HG03103 (cell line): ENCODE measurements at regions not wholly inside any gene's neighbourhood (a gene's known extent, or its start where the extent isn't known, plus 50 kb on each side); places are given as distances from the start of the nearest gene placed in this dataset.

ENCODE experiments used
- ATAC-seq: cut with Tn5 transposase; IDR thresholded peaks from one replicate; pipeline ENCODE4 v1.9.1; 2021; ENCODE audit warnings: low read depth; ENCODE audit not compliant: unreplicated experiment

GRCh38 chr2:14684516-14684915 is 52.0 kb downstream of the LRATD1 start:
- no peak for ATAC-seq

DNA sequence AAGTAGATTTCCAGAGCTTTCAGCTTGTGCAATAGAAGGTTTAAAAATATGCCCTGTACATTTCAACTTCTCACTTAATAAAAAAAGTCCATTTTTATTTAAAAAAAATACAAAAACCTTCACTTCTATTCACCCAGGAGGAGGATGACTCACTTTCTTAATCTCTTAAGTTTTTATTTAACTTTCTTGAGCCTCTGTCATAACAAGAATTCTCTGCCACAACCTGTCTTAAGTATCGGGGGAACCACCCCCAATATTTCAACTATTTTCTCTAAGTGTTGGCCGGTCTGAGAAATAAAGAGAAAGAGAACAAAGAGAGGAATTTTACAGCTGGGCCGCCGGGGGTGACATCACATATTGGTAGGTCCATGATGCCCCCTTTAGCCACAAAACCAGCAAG is 58.4 kb downstream of the LRATD1 start:
- no peak for ATAC-seq

DNA sequence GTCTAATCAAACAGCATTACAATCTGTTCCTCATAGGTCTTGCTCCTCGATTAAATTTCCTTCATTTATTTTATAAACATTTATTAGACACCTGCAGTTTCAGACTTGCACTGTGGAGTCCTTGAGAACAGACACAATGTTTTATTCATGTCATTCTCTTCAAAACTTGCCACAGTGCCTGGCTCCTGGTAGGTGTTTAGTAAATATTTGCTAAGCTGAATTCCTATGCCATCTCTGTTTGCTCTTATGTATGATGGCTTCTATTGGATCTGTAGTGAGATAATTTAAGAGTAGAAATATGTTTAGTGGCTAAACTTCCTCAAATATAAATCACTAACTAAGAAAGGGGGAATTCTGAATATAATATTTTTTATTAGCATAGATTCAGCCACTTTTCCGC is 61.4 kb downstream of the LRATD1 start:
- ATAC-seq, result no peak

DNA sequence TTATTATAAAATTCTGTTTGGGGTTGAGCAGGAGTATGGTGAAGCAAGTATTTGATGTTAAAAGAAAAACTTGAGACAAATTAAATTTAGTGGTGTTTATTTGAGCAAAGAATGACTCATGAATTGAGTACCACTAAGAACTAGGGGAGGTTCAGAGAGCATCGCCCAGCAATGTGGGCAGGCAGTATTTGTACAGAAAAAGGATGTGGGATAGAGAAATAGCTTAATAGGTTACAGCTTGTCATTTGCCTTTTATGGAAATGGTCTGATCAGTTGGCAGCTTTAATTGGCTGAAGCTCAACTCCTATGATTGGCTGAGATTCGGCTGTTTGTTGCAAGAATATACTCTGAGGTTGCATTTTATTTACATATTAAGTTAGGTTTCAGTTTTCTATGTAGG is 68.2 kb downstream of the LRATD1 start:
- no peak for ATAC-seq

- no peak for ATAC-seq
Measured at GRCh38 chr2:14702258-14702657, 69.7 kb downstream of the LRATD1 start.

DNA sequence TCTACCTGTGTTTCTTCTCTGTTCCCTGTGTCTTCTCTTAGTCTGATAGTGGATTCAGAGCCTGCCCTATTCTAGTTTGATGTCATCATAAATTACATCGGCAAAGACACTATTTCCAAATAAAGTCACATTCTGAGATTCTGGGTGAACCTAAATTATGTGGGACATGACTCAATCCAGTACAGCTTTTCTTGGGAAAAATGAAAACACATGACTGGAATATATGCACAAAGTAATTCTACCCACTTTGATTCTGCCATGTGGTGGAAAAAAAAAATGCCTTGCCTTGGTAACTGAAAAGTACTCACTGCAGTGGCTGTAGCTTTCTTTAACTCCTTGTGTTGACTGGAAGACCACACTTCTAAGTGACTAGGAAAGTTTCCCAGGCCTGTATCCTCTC is 73.7 kb downstream of the LRATD1 start:
- ATAC-seq, result no peak

DNA sequence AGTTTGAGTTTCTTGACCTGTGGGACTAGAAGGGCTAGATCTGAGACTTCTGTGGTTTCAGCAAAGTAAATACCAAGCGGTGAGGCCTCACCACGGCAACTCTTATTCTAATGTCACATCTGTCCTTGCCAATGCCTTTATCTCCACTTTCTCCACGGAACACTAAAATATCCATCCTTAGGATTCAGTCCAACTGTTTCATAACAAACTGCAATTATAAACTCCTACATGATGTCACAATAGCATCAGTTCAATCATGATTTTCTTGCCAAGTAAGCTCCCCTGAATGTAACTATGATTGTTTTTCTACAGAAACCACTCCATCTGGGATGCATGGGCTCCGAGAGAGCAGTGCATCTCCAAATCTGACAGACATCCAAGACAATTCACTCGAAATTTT is 79.6 kb downstream of the LRATD1 start:
- ATAC-seq, result no peak

GRCh38 chr2:14713248-14713647 is 80.7 kb downstream of the LRATD1 start:
- ATAC-seq, result no peak

- no peak for ATAC-seq
Measured at GRCh38 chr2:14715600-14715999, 83.1 kb downstream of the LRATD1 start.

DNA sequence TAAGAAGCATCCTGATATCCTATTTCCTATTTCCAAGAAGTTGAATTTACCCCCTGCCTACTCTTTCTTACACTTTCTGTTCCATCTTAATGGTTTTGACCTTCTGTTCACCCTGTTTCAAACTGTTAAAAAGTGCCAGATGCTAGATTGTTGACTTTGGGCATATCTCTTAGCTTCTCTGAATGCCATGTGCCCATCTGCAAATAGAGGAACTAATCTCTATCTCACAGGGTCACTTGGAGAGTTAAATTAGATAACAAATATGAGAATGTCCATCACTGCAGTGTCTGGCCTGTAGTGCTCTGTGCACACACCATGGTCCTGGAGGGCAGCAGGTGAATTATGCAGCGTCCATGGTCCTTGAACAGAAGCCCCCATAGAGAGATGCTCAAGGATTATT is 83.8 kb downstream of the LRATD1 start:
- no peak for ATAC-seq

DNA sequence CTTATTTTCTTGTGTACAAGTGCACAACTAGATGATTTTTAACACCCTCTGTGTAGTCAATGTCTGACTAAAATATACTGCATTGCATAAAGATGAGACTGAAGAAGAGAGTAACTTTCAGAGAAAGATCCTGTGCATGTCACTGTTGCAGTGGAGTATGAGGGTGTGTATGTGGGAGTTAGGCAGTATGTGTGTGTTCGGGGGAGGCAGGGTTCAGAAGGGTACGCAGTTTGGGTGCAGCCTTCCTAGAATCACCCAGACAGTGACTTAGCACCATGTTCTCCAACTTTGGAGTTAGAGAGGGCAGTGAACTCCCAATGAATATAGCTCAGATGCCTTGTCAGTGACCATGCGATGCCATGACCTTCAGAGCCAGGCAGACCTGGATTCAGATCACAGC is 84.6 kb downstream of the LRATD1 start:
- no peak for ATAC-seq

DNA sequence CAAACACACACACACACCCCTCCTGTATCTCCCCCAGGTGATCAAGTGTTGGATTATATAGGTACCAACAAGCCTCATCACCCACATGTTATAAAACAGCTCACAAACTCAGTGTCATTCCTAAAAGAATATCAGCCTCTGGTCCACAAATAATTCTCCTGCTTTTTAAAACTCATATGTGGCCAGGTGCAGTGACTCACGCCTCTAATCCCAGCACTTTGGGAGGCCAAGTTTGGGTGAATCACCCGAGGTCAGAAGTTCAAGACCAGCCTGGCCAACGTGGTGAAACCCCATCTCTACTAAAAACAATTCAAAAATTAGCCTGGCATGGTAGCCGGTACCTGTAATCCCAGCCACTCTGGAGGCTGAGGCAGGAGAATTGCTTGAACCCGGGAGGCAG is 87.8 kb downstream of the LRATD1 start:
- ATAC-seq, result no peak

- ATAC-seq, result no peak
Measured at GRCh38 chr2:14720739-14721138, 88.2 kb downstream of the LRATD1 start.

GRCh38 chr2:14722904-14723570 is 90.5 kb downstream of the LRATD1 start:
- ATAC-seq, result no peak

- no peak for ATAC-seq
Measured at GRCh38 chr2:14723684-14724083, 91.2 kb downstream of the LRATD1 start.

DNA sequence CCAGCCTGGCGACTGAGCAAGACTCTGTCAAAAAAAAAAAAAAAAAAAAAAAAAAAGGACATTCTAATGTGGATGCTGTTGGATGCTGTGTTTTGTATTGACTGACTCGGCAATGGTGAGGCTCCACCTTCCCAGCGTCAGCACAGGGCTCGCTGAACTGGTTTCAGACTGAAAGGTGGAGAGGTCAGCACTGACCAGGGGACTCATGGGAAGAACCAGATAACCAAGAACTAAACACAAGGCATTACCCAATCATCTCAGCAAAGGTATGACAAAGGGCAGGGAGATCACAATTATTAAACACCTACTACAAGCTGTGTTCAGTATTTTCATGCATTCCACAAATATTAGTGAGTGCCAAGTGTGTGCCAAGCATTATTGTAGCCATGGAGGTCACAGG is 103.2 kb downstream of the LRATD1 start:
- ATAC-seq, result no peak

DNA sequence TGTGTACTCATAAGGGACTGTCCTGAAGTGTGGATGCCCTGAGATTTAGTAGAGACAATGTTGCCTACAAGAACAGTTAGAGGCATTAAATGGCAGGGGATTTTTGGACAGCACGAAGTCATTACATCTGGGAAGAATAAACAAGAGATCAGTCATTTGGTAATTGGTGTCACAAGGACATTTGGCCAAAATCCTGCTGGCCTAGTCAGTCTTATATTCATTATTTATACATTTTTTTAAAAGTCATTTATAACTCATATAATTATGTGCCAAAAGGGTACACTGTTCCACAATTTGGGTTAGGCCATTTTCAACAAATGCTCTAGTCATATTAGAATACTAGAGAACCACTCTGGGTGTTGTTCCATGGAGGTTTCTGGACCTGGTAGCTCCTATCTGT is 104.7 kb downstream of the LRATD1 start:
- no peak for ATAC-seq

- no peak for ATAC-seq
Measured at GRCh38 chr2:14743861-14744260, 111.3 kb downstream of the LRATD1 start.

DNA sequence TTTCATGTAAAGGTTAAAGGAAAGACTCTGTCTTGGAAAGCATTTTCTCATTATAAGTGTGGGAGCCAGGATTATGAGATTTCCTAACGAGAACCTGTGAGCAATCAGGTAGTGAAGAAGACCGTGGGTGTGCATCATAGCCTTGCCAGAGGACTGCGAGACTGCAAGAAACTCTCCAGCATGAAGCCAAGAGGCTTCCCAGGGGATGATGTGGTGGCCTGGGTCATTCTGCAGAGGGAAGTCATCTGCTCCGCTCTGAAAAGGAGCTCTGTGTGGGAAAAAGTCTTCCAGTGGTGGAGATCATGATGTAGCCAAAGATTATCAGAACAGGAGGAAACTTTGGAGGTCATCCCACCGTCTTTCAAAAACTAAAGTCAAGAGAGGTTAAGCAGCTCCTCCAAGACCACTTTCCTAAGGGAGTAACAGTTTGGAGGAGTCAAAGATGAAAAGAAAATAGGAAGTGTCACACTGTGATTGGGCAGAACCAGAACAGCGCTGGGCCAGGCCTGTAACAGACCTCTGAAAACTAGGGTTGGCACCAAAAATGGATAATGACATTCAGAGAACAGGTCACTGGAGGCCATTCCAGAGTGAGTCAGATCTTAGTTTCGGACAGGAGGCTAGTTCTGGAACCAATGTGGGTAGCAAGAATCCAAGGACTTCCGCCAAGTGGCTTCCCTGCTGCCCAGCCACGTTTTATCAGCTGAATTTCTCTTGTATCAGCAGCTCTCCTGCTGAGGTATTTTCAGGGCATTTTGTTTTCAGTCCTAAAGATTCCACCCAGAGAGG is 113.0 kb downstream of the LRATD1 start:
- ATAC-seq, result no peak

DNA sequence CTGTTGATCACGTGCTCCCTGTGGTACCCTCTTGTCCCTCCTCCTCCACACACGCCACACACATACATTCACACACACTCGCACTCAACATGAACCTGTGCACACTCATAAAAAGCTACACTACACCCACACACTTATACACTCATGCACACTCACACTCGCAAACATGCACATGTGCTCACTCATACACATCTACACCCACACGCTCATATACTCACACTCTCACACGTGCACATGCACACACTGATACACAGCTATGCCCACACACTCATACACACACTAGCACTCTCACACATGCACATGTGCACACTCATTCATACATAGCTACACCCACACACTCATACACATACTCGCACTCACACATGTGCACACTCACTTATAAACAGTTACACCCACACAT is 113.6 kb downstream of the LRATD1 start:
- ATAC-seq, result no peak

DNA sequence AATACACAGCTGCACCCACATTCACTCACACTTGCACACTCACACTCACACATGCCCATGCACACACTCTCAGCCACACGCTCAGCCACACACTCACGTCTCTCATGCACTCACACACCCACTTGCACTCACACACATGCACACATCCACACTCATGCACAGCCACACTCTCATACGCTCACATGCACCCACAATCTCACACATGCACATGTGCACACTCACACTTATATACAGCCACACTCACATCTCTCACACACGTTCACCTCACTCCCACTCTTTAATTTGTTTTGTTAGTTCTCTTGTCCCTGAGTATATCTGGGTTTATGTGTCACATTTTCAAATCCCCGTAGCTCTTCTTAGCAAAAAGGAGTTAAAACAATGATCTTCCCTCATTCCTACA is 114.9 kb downstream of the LRATD1 start:
- no peak for ATAC-seq

DNA sequence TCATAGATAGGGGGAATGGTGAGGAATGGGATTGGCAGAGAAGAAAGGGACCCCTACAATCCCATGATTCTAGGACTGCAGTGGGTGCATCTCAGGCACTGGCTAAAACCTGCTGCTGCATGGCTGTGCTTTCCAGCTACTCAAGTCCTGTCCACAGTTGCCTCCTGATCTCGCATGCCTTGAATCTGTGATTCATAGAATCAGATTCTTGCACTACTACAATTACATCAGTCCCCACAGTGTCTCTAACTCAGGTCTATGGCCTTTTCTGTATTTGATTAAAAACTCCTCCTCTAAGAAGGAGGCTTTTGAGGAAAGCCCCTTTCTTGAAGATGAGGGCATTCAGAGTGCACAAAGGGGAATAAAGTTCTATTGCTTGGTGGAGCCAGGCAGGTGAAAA is 117.4 kb downstream of the LRATD1 start:
- ATAC-seq, result no peak
